WERI-Rb-1 (cell line): ENCODE measurements at regions not wholly inside any gene's neighbourhood (a gene's known extent, or its start where the extent isn't known, plus 50 kb on each side); places are given as distances from the start of the nearest gene placed in this dataset.

Experiments used
- DNase-seq: peaks from one replicate; pipeline ENCODE4 v3.0.0-alpha.2; 2020
- H3K27ac ChIP-seq: fragments of 250-450 bp; sonication (Bioruptor Pico); 2 replicates; pipeline ENCODE4 v1.5.1; 2020; ENCODE audit warnings: mild to moderate bottlenecking, moderate library complexity
- H3K27me3 ChIP-seq: fragments of 250-450 bp; sonication (Bioruptor Pico); 2 replicates; pipeline ENCODE4 v1.5.1; 2021; ENCODE audit warnings: mild to moderate bottlenecking, low read depth, moderate library complexity; ENCODE audit not compliant: insufficient read depth, severe bottlenecking
- H3K36me3 ChIP-seq: fragments of 250-450 bp; sonication (Bioruptor Pico); 2 replicates; pipeline ENCODE4 v1.5.1; 2020; ENCODE audit warnings: mild to moderate bottlenecking, moderate library complexity
- H3K4me3 ChIP-seq: 2 replicates; pipeline ENCODE4 v1.5.1; 2011; ENCODE audit warnings: low read depth, mild to moderate bottlenecking, control low read depth, low read length
- H3K9me3 ChIP-seq: fragments of 250-450 bp; sonication (Bioruptor Pico); 2 replicates; pipeline ENCODE4 v1.5.1; 2021; ENCODE audit warnings: mild to moderate bottlenecking, moderate library complexity; ENCODE audit not compliant: severe bottlenecking
- CTCF ChIP-seq: IDR thresholded peaks from 2 replicates; pipeline ENCODE4 v1.5.1; 2011; ENCODE audit warnings: low read depth, mild to moderate bottlenecking, control low read depth, inconsistent platforms, low read length

GRCh38 chr2:175403599-175404221, 222.2 kb upstream of the ATP5MC3 start:
- Histone ChIP-seq H3K27ac (no peak overlapping the region), H3K4me3 (no peak overlapping the region), H3K27me3 (peaks cover 61% of the 10 kb centered on the region), H3K36me3 (no peaks in the 10 kb centered on the region), H3K9me3 (no peaks in the 10 kb centered on the region)
- DNase-seq, result no peak
- TF ChIP-seq CTCF, result no peak

- Histone ChIP-seq H3K27ac (no peak overlapping the region), H3K9me3 (no peaks in the 10 kb centered on the region), H3K4me3 (no peak overlapping the region), H3K27me3 (peaks cover 65% of the 10 kb centered on the region), H3K36me3 (no peaks in the 10 kb centered on the region)
- TF ChIP-seq CTCF, result no peak
- no peak for DNase-seq
Observed at GRCh38 chr2:175402571-175402970, 221.1 kb upstream of the ATP5MC3 start.

GRCh38 chr2:175401956-175402469, 220.5 kb upstream of the ATP5MC3 start:
- Histone ChIP-seq H3K36me3 (no peaks in the 10 kb centered on the region), H3K9me3 (no peaks in the 10 kb centered on the region), H3K27me3 (peaks cover 66% of the 10 kb centered on the region), H3K27ac (no peak overlapping the region), H3K4me3 (no peak overlapping the region)
- no peak for DNase-seq
- no peak for TF ChIP-seq CTCF

GRCh38 chr2:175400975-175401374, 219.5 kb upstream of the ATP5MC3 start:
- Histone ChIP-seq H3K36me3 (no peaks in the 10 kb centered on the region), H3K4me3 (no peak overlapping the region), H3K9me3 (no peaks in the 10 kb centered on the region), H3K27me3 (peaks cover 69% of the 10 kb centered on the region), H3K27ac (no peak overlapping the region)
- TF ChIP-seq CTCF, result no peak
- no peak for DNase-seq

GRCh38 chr2:175399326-175399725, 217.8 kb upstream of the ATP5MC3 start:
- no peak for DNase-seq

More at GRCh38 chr2:175399326-175399725, 217.8 kb upstream of the ATP5MC3 start:
- no peaks in the 10 kb centered on the region for H3K9me3 ChIP-seq
- no peaks in the 10 kb centered on the region for H3K36me3 ChIP-seq
- no peak overlapping the region for H3K27ac ChIP-seq
- TF ChIP-seq CTCF, result no peak
- H3K27me3 ChIP-seq, result peaks cover 70% of the 10 kb centered on the region
- H3K4me3 ChIP-seq, result no peak overlapping the region
